ENCODE measurements at regions not wholly inside any gene's neighbourhood (a gene's known extent, or its start where the extent isn't known, plus 50 kb on each side); places are given as distances from the start of the nearest gene placed in this dataset.

DNA sequence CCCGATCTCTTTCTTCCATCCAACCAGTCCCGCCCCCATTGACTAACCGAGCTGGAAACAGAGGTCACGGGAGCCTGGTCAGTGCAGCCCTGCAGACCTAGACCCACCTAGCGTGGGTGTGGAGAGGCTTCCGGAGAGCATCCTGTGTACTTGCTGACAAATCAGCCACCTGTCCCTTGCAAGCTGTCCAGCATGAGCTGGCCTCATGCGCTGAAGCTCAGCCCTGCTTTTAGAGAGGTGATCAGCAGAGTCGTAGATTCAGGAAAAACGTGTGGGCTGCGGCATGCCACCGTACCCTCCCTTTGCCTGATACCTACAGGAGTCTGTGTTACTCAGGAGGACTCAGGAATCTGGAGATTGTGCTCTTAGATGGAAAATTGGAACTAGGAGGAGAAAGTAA, 80.3 kb upstream of the UQCRFS1 start:
- no peak for DNase-seq

DNA sequence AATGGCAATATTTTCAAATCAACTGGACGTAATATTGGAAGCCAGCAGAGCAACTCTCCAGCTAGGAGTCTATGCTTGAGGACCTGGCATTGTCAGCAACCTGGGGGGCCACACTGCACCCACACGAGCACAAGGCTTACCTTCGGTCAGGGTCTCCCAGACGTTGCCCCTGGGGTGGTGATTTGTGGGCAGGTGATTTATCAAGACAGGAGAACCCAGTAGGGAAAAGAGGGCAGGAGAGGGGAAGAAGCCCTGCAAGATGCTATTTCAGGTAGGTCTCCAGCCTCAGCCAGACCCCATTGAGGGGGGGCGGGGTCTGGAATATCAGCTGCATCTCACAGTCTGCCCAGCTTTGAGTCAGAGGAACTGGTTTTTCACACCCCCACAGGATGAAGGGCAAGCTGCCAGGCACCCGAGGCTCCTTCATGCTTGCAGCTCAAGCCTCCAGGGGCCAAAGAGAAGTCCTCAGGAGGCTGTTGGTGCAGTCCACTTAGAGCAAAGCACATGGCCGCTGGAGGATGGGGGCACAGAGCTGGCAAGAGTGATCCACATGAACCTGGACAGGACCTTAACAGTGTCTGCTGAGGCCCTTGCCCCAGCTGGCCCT, 80.9 kb upstream of the UQCRFS1 start:
- no peak for DNase-seq

DNA sequence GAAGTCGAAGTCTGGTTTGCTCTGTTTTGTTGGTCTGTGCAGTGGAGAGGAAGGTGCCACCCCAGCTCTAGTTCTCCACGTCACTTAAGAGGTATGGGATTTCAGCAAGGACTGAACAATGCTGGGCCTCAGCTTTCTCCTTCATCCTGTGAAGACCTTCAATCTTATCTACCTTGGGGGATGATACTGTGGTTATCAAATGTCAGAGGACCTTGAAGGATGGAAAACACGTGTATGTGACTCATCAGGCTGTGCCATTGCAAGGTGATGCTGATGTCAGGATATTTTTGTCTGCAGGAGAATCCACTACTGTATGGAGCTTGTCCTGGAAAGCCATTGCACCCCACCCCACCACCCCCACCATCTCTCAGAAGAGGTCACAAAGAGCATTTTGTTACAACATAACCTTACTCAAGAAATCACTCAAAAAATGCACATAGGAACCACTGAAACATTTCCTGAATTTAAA, 81.4 kb upstream of the UQCRFS1 start:
- no peak for DNase-seq

DNA sequence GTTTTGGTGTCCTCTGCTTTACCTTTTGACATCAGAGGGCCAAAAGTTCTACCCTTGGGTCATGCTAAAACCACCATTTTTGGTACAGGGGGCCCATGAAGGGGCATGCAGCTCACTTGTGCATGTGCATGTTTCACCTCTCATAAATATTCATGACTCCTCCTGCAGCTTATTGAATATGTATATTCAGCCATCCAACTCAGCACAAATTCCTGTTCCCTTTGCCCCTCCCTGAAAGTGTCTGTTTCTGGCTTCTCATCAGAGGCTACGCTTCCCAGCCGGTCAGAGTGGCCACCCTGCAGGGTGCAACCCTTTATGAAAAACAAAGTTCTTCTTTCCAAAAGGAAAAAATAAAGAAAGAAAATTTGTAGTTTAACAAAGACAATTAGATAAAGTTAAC, 82.3 kb upstream of the UQCRFS1 start:
- DNase-seq = peak in 1 of 2 experiments; percentile 19

DNA sequence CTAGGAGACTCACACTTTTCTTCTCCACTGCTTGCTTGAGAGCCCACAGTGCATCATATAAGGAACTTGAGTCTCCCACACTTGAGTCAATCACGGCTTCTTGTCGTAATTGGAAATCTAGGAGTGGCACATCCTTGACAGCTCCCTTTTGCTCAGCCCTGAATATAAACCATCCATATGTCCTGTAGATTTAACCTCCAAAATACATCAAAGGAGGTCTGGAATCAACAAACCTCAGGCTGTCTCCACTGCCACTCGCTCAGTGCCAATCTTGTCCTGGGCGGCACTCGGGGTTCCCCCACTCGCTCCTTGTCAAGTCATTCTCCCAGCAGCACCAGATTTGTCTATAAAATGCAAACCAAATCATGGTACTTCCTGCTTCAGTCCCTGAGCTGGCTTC, 84.4 kb upstream of the UQCRFS1 start:
- no peak for DNase-seq

DNA sequence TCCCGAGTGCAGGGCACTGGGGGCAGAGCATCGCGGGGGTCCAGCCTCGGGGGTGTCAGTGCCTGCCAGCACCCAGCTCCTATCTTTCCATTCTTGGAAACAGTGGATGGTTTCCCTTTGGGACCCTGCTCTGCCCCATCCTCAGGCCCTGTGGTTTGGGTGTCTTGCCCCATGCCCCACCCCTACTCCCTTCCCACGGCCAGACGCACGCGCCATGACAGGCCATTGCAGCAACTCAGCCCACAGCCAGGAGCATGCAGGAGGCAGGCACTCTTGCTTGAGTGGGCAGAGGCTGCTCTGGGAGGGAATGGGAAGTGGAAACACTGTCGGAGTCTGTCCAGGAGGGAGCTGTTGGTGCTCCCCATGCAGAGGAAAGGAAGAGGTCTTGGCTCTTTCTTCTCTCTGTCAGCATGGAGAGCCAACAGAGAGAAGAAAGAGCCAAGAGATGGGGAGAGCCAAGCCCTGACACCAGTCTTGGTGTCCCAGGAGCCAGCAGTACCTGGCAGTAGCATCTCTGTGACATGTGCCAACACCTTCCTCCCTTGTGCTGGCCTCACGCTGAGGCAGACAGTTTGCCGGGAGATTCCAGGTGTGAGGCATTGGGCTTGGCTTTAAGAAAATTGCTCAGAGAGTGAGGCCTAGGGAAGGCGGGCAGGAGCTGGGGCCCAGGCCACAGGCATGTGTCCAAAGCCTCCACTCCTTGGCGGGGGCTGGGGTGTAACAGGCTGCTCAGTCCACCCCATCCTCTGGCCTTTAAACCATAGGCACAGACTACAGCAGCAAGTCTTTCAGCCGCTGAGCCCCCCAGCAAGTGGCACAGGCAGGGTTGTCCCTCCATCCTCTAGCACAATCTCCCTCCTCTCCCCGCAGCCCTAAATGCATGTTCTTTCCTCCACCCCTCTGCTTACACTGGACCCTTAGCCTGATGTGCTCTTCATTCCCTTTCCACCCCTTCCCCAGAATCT, 86.7 kb upstream of the UQCRFS1 start:
- no peak for DNase-seq

DNA sequence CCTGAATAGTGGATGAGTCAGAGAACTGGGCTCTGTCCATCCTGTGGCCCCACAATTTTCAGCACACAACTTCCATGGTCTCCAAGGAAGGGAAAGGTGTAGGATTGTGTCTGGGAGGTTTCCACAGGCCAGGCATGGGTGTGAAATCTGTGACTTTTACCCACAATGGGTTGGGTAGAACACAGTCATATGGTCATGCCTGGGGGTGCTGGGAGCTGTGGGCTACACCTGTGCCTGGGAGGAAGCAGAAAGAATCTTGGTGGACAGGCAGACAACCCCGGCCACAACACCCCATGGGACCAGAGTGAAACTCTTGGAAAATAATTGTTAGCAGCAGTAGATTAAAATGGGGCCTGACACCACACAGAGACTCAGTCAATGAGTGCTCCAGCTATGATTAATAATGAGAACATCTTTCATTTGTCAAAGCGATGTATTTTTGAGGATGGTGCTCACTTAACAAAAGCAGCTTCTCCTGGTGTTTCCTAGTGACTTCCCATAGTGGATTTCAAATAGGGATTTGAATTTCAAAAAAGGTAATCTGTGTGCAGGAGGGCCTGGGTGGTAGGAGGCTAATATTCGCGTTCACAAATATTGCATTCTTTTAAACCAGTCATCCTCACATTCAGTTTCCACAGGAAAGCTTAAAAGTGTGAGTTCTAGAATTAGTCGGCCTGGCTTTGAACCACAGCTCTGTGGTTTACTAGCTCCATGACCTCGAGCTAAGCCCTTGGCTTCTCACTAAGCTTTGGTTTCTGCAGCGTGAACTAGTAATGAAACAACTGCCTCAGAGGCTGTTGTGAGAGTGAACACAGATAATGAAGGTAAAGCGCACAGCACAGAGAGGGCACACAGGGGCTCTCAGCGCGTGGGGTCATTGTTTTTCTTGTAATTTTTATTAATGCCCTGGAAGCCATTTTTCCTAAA, 89.3 kb upstream of the UQCRFS1 start:
- no peak for DNase-seq

DNA sequence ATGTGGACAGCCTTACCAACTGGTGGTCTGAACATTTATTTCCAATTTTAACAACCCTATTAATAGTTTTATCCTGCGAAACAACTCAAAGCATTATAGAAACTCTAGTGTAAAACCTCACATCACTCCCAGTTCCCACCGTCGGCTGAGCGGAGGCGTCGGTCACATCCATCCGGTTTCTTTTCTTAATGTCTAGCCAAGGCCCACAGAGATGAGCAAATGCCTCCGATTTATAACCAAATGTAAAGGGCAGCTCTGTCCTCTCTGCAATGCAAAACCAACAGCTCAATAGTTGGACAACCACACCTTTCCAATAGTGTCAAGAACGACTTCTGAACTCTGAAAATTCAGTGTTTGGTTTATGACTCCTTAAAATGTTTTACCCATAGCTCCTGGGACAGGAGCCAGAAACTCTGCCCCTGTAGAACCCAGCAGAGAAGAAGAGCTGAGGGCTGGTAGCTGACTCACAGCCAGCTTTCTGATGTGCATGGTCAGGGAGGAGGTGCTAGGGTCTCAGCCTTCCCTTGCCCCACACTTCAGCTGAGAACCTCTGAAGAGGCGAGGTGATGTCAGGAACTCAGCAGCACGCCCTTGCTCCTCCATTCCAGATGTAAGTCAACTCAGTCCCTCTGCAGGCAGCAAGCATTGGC, 90.2 kb upstream of the UQCRFS1 start:
- no peak for DNase-seq

DNA sequence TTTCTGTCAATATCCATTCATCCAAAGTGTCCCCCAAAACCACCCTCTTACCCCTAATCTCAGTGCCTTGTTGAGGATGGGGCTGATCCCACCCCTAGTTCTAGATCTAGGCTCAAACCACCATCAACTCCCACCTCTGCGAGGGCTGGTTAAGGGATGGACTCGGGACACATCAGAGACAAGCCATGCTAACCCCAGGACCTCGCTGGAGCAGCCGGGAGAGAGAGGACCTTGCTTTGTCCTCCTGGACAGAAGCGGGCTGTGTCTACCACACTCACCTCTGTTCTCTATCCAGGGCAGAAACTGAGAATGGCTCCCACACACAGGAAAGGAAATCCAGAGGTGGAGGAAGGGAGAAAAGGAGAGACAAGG, 90.8 kb upstream of the UQCRFS1 start:
- DNase-seq = no peak

DNA sequence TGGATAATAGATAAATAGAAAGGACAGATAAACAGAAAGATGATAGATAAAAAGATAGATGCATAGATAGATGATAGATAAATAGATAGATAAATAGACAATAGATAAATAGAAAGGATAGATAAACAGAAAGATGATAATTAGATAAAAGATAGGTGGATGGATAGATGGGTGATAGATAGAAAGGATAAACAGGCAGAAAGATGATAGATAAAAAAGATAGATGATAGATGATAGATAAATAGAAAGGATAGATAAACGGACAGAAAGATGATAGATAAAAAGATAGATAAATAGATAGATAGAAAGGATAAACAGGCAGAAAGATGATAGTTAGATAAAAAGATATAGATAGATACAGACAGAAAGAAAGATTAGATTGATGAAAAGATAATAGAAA, 92.3 kb upstream of the UQCRFS1 start:
- no peak for DNase-seq

DNA sequence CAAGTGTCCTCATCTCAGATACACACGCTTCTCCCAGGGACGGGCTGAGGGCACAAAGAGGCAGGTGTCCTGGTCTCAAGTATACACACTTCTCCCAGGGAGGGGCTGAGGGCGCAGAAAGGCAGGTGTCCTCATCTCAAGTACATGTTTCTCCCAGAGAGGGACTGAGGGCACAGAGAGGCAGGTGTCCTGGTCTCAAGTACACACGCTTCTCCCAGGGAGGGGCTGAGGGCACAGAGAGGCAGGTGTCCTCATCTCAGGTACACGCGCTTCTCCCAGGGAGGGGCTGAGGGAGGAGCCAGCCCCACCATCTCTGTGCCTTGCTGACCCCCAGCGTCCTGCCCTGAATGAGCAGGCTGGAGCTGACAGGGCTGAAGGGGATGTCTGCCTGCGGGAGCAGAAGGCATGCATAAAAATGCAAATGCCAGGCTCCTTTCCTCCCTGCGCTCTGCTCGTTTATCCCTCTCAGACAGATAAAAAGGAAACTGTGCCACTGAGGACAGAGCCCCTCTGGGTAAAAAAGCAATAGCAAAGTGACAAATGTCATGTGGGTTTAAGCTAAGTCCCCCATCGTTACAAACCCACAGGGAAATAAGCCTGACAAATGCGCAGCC, 96.1 kb upstream of the UQCRFS1 start:
- DNase-seq = peak; percentile 89 to 90

DNA sequence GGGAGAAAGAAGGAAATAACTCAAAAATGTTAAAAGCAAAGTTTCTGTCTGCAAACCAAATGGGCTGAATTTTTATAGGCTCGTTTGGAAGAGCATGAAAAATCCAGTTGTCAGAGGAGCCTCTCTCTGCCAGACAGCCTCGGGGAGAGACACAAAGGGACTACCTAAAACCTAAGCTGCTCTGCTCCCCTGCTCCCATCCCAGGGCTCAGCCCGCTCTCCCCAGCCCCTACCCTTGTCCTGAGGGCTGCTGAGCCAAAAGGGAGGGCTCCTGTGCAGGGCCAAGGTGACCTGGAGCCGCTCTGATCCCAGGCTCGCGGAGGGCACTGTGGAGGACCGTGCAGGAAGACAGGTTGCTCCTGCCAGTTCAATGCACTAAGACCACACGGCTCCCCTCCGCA, 96.7 kb upstream of the UQCRFS1 start:
- DNase-seq = peak in 1 of 2 experiments; percentile 36

DNA sequence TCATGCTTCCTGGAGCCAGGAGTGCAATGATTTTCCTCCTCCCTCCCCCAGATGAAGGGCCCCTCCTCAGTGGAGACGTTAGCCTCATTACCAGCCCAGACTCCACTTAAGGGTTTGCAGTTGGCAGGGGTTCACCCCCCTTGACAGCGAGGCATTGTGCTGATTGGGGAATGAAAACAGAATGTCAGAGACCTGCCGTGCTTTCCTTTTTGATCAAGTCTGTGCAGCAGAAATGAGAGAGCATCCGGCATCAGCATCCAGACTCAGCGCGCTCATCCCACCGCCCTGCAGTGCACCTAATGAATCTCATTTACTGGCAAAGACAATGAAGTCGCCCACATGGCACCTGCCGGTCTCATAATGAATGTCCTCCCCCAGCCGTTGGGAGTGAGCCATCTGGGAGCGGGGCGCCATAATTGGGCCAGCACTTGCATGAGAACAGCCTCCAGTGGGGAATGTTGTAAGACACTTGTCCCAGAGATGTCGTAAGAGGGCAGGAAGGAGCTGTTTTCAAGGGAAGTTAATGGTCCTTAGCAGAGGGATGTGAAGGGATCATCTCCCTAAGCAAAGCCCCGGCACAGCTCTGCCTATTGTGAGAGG, 98.3 kb upstream of the UQCRFS1 start:
- peak in 1 of 2 experiments; percentile 36 for DNase-seq

DNA sequence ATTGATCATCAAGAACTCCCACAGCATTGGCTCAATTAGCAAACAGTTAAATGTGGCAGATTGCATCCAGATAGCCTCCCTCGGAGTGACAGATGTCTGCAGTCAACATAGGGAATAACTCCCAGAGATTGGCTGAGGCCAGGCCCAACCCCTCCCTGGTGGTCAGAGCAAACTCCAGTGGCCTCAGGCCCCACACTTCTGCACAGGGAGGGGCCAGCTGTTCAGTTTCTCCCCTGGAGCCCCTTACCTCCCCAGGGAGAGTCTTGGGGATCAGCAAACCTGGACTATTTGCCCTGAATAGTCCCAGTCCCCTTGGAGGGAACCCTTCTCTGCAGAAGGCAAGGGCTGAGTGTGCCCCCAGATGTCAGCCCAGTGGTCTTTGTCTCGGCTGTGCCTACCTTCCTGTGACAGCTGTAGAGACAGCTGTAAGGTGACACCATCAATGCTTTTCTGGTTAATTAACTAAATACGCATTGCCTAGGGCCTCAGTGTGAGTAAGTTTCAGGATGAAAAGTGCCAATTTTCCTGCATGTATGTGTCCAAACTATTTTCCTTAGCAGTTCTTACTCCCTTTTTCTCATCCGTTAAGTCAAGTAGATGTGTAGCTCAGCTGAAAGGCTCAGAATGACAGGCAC, 102.7 kb upstream of the UQCRFS1 start:
- DNase-seq = peak in 1 of 2 experiments; percentile 22

DNA sequence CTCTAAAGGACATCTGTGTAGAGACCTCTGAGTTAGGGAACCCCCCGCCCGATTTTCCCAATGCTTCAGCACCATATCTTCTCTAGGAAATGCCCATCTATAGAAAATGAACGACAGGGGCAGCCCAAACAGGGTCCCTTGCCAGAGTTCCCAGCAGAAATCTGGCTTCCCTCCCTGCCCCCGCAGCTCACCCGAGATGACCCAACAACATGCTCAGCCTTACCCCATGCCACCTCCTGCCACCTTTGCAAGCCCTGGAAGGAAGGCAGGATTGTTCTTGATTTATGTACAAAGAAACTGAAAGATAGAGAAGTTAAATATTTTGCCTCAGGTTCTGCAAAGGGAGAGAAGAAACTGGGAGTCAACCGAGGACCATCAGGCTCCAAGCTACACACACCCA, 105.6 kb upstream of the UQCRFS1 start:
- no peak for DNase-seq

DNA sequence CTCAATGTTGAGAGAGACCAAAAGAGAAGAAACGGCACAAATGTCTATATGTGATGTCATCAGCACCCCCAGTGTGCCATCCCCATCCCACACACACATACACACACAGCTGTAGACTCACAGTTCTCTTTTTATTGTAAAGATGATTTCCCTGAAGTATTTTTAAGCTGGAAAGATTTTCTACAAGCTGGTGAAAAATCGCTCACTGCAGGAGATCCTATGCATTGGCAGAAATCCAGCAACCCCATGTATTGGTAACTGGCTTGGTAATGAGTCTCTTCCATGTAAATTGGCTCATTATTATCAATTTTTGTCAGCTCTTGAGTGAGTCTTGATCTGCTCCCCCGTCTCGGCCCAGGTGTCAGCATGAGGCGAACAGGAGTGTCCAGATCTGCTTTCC, 107.1 kb upstream of the UQCRFS1 start:
- DNase-seq = no peak

DNA sequence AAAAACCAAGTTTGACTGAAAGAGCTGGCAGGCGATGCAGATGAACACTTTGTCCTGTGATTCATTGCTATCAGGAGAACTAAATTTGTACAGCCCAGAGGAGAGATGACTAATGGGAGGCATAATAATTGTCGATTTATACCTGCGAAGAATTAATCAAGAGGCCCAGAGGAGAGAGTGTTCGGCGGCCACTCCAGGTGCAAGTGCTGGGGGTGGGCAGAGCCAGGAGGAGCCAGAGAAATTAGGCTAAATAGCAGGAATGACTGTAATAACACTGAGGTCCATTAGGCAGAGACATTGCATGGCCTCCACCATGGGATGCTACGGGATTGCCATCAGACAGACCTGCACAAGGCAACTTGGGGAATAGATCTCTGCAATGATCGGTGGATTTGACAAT, 107.7 kb upstream of the UQCRFS1 start:
- DNase-seq = no peak

DNA sequence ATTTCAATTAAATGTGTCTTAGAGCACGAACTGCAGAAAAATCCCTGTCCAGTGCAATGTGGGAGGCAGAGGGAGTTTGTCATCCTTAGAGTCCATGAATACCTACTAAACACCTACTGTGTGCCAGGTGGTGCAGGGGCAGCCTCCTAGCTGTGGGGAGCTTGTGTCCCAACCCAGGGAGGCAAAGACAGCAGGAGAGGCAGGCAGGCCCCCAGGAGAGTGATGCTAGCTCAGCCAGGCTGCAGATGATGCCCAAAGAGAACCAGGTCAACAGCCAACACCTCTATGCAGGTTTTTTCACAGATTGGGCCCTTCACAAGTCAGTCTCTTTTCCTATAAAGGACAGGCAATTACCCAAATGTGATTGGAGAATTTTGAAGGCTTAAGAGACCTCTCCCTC, 108.2 kb upstream of the UQCRFS1 start:
- DNase-seq = no peak

DNA sequence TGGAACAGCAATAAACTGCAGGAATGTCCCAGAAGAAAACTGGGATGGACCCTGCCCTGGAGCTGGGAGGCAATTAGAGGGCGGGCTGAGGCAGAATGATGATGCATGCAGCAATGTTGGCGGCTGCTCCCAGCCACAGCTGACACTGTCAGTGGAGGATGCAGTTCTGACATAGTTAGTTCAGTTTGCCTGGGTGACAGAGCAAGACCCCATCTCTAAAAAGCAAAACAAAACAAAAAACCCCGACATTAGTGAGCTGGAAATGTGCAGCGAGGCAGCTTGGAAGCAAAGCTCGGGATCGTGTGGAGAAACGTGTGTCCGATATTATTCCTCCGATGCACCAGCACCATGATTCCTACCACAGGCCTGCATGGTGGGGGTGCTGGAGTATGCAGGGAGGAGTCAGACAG, 110.1 kb upstream of the UQCRFS1 start:
- DNase-seq = no peak

DNA sequence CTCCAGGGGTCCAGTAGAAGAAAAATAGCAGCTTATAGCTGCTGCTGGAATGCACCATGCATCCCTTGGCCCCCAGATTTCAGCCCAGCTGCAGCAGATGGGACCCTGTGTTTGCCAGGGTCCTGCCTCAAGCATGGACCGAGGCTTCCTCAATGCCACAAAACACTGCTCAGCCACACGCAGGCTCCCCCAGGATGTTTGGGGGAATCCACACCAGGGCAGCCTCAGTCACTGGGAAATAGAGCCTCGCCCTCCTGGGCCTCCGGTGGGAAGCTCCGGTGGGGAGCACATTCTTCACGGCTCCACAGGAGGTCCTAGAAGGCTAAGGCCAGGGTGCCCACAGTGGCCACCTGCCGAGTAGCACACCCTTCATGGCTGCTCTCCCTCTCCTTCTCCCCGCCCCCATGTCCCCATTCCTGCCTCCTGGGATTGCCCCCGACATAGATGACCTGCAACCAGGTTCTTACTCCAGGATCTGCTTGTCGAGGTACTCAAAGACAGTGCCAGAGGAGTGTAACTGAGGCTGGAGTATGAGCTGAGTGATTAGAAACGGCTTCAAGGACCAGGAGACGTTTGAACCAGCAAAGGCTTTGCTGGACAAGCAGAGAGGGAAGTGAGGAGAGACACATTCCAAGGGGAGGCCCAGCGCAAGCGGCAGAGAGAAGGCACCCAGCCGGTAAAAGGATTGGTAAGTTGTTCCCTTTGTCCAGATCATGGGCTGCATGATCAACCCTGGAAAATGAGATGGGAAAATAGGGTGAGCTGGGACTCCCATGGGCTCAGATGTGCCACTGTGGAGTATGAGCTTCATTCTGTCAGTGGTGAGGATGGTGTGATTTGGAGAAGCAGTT, 110.7 kb upstream of the UQCRFS1 start:
- DNase-seq = no peak
